Esophagus squamous epithelium (tissue), 4 donors: ENCODE measurements at regions not wholly inside any gene's neighbourhood (a gene's known extent, or its start where the extent isn't known, plus 50 kb on each side); places are given as distances from the start of the nearest gene placed in this dataset.

ENCODE experiments used
- POLR2A ChIP-seq, 4 donors: fragments of 450-650 bp; IDR thresholded peaks; one replicate each; pipeline ENCODE4 v1.6.1; 2017; ENCODE audit warnings: antibody characterized with exemption in 4 of 4, mild to moderate bottlenecking in 4 of 4, moderate library complexity in 3 of 4
- TF ChIP-seq, protein P1 (sequence below), 6 experiments: fragments of 450-650 bp in 4 of 6; fragments of 200-600 bp in 2 of 6; sonication (generic) in 2 of 6; IDR thresholded peaks; one replicate each; pipeline ENCODE4 v1.5.1; 2016 to 2019; ENCODE audit warnings: antibody characterized with exemption in 6 of 6, mild to moderate bottlenecking in 4 of 6, moderate library complexity in 4 of 6

DNA sequence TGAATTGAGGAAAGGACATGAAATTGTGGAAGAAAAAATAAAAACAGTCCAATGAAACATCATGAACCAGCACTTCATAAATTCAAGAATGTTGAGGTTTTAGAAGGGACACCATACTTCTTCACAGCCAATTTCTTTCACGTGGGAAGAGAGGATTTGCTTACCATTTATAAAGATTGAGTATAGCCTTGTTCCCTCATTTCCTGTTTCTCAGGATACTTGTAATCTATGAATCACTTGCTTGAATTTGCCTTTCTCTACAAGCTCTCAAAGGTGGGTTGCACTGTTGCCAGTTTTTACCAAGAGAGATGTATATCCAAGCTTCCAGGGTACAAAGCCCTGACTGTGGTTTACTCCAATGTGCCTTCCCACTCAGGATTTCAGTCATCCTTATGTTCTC is 116.1 kb downstream of the DUSP6 start:
- TF ChIP-seq, protein P1, sequence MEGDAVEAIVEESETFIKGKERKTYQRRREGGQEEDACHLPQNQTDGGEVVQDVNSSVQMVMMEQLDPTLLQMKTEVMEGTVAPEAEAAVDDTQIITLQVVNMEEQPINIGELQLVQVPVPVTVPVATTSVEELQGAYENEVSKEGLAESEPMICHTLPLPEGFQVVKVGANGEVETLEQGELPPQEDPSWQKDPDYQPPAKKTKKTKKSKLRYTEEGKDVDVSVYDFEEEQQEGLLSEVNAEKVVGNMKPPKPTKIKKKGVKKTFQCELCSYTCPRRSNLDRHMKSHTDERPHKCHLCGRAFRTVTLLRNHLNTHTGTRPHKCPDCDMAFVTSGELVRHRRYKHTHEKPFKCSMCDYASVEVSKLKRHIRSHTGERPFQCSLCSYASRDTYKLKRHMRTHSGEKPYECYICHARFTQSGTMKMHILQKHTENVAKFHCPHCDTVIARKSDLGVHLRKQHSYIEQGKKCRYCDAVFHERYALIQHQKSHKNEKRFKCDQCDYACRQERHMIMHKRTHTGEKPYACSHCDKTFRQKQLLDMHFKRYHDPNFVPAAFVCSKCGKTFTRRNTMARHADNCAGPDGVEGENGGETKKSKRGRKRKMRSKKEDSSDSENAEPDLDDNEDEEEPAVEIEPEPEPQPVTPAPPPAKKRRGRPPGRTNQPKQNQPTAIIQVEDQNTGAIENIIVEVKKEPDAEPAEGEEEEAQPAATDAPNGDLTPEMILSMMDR (IDR thresholded peaks at IDR 0.05): no peak
- TF ChIP-seq POLR2A (IDR thresholded peaks at IDR 0.05): no peak
